Activated naive CD8-positive, alpha-beta T cell treated with anti-CD3 and anti-CD28 coated beads, Interleukin-2, amount 10 ng/mL, durations not matched to agents 7 days and 5 days (primary cell): ENCODE measurements at regions not wholly inside any gene's neighbourhood (a gene's known extent, or its start where the extent isn't known, plus 50 kb on each side); places are given as distances from the start of the nearest gene placed in this dataset.
"Not testable (repeated sequence)": the region's sequence is repeated elsewhere in the genome, so short reads cannot be mapped to it uniquely, and the experiment has no call there.

Experiments
- ATAC-seq: fragments of 150-1000 bp; cut with Tn5 transposase; one replicate; pipeline ENCODE4 v1.10.0; 2021; ENCODE audit warnings: low read depth, moderate library complexity
- POLR2A ChIA-PET: fragments of 350-600 bp; sonication (Branson Sonifier 250); formaldehyde crosslinking; loops from one replicate; lab custom pipeline; 2021; ENCODE audit warnings: antibody characterized with exemption; lab: Charles Lee
- DNase-seq: peaks from one replicate; pipeline ENCODE4 v3.0.0; 2021
- H3K27ac Mint-ChIP-seq: one replicate; pipeline ENCODE4 v1.8.0; 2022; ENCODE audit warnings: mild to moderate bottlenecking, mixed read lengths
- H3K27me3 Mint-ChIP-seq: one replicate; pipeline ENCODE4 v1.8.0; 2022; ENCODE audit warnings: mild to moderate bottlenecking, moderate library complexity, mixed read lengths
- H3K36me3 Mint-ChIP-seq: one replicate; pipeline ENCODE4 v1.8.0; 2021; ENCODE audit warnings: mild to moderate bottlenecking, mixed read lengths
- H3K4me1 Mint-ChIP-seq: one replicate; pipeline ENCODE4 v1.8.0; 2021; ENCODE audit warnings: mixed read lengths
- H3K4me3 Mint-ChIP-seq: one replicate; pipeline ENCODE4 v1.8.0; 2022; ENCODE audit warnings: mild to moderate bottlenecking, moderate library complexity, mixed read lengths
- H3K9me3 Mint-ChIP-seq: one replicate; pipeline ENCODE4 v1.8.0; 2021; ENCODE audit warnings: mixed read lengths

GRCh38 chr6:11868392-11868791, 89.8 kb upstream of the ADTRP start:
- Mint-ChIP-seq H3K9me3 (peaks cover 5% of the 10 kb centered on the region), H3K36me3 (no peaks in the 10 kb centered on the region), H3K27ac (no peak overlapping the region), H3K27me3 (no peaks in the 10 kb centered on the region), H3K4me1 (no peaks in the 10 kb centered on the region), H3K4me3 (no peak overlapping the region)
- DNase-seq = no peak
- no peak for ATAC-seq
- POLR2A ChIA-PET = no interaction called here

DNA sequence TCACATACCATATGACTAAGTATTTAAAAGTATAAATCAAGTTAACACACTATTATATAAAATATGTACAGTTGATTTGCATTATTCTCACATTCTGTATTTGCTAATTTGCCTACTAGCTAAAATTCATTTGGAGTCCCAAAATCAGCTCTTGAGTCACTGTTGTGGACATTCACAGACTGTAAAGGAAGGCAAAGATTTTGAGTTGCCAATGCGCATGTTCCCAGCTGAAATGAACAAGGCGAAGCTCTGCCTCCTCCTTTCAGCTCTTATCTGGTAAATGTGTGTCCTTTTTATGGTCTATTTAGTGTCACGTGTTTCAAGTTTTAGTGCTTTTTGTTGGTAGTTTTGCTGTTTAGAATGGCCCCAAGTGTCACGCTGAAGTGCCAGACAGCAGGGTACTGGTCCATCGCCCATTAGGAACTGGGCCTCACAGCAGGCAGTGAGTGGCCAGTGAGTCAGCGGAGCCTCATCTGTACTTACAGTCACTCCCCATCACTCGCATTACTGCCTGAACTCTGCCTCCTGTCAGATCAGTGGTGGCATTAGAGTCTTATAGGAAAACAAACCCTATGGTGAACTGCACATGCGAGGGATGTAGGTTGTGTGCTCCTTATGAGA, 87.2 kb upstream of the ADTRP start:
- Mint-ChIP-seq H3K4me1 (no peaks in the 10 kb centered on the region), H3K9me3 (peaks cover 5% of the 10 kb centered on the region), H3K27me3 (no peaks in the 10 kb centered on the region), H3K27ac (no peak overlapping the region), H3K36me3 (no peaks in the 10 kb centered on the region), H3K4me3 (no peak overlapping the region)
- DNase-seq = no peak
- no peak for ATAC-seq
- POLR2A ChIA-PET = no interaction called here

DNA sequence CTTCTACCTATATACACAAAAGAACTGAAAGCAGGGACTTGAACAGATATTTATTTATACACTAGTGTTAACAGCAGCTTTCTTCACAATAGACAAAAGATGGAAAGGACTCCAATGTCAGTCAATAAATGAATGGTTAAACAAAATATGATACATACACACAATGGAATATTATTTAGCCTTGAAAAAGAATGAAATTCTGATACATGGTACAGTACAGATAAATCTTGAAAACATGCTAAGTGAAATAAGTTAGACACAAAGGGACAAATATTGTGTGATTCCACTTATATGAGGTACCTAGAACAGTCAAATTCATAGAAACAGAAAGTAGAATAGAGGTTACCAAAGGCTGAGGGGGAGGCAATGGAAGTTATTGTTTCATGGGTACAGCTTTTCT, 79.8 kb upstream of the ADTRP start:
- no peaks in the 10 kb centered on the region for H3K36me3 Mint-ChIP-seq

GRCh38 chr6:11855743-11856142, 77.1 kb upstream of the ADTRP start:
- Mint-ChIP-seq H3K36me3 (no peaks in the 10 kb centered on the region), H3K27me3 (no peaks in the 10 kb centered on the region), H3K27ac (no peak overlapping the region), H3K9me3 (peaks cover 1% of the 10 kb centered on the region), H3K4me1 (no peaks in the 10 kb centered on the region), H3K4me3 (no peak overlapping the region)
- POLR2A ChIA-PET = no interaction called here
- ATAC-seq = no peak
- no peak for DNase-seq

More for the DNA sequence above, 79.8 kb upstream of the ADTRP start:
- POLR2A ChIA-PET = no interaction called here
- ATAC-seq = no peak
- H3K9me3 Mint-ChIP-seq = peaks cover 1% of the 10 kb centered on the region
- H3K27me3 Mint-ChIP-seq = no peaks in the 10 kb centered on the region
- no peak overlapping the region for H3K4me3 Mint-ChIP-seq
- DNase-seq = no peak
- no peak overlapping the region for H3K27ac Mint-ChIP-seq
- no peaks in the 10 kb centered on the region for H3K4me1 Mint-ChIP-seq

DNA sequence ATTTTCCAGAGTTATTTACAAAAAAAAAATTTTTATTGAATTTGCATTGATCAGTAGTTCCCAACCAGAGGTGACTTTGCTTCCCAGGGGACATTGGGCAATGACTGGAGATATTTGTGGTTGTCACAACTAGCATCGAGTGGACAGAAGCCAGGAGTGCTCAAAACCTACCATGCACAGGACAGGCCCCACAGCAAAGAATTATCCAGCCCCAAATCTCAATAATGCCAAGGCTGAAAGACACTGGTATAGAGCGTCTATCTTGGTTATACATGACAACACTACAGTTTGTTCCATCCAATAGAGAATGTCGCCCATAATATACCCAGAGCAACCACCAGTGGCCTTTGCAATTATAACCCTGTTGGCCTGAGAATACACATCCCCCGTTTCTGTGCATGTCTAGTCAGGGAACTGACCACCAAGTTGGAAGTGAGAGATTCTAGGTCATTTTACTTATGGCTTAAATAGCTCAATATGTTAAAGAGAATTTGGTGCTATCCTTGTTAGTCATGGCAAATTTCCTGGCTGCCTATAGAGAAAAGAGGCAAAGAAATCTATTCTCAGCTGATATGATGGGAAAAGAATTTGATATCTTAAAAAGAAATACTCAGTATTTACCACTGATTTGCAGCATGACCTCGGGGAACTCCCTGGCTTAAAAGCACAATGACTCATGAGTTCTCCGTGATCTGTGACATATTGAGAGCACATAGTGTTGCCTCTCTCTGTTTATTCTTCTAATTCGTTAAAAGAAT, 76.0 kb upstream of the ADTRP start:
- Mint-ChIP-seq H3K9me3 (peaks cover 1% of the 10 kb centered on the region), H3K36me3 (no peaks in the 10 kb centered on the region), H3K4me3 (no peak overlapping the region), H3K27ac (no peak overlapping the region), H3K27me3 (no peaks in the 10 kb centered on the region), H3K4me1 (no peaks in the 10 kb centered on the region)
- POLR2A ChIA-PET = no interaction called here
- ATAC-seq (no peak), DNase-seq (no peak)

GRCh38 chr6:11853678-11854407, 75.2 kb upstream of the ADTRP start:
- Mint-ChIP-seq H3K36me3 (no peaks in the 10 kb centered on the region), H3K4me3 (no peak overlapping the region), H3K27ac (no peak overlapping the region), H3K27me3 (no peaks in the 10 kb centered on the region), H3K4me1 (no peaks in the 10 kb centered on the region), H3K9me3 (peaks cover 1% of the 10 kb centered on the region)
- no peak for ATAC-seq
- POLR2A ChIA-PET = no interaction called here
- DNase-seq = no peak

GRCh38 chr6:11852061-11852651, 73.6 kb upstream of the ADTRP start:
- Mint-ChIP-seq H3K27ac (no peak overlapping the region), H3K9me3 (peaks cover 1% of the 10 kb centered on the region), H3K27me3 (no peaks in the 10 kb centered on the region), H3K36me3 (no peaks in the 10 kb centered on the region), H3K4me3 (no peak overlapping the region), H3K4me1 (no peaks in the 10 kb centered on the region)
- no peak for ATAC-seq
- POLR2A ChIA-PET = no interaction called here
- no peak for DNase-seq

GRCh38 chr6:11851387-11851786, 72.8 kb upstream of the ADTRP start:
- H3K4me1 Mint-ChIP-seq = no peaks in the 10 kb centered on the region
- peaks cover 1% of the 10 kb centered on the region for H3K9me3 Mint-ChIP-seq
- ATAC-seq = no peak
- H3K36me3 Mint-ChIP-seq = no peaks in the 10 kb centered on the region
- H3K4me3 Mint-ChIP-seq = no peak overlapping the region
- H3K27me3 Mint-ChIP-seq = no peaks in the 10 kb centered on the region
- no peak for DNase-seq
- H3K27ac Mint-ChIP-seq = no peak overlapping the region
- POLR2A ChIA-PET = no interaction called here

DNA sequence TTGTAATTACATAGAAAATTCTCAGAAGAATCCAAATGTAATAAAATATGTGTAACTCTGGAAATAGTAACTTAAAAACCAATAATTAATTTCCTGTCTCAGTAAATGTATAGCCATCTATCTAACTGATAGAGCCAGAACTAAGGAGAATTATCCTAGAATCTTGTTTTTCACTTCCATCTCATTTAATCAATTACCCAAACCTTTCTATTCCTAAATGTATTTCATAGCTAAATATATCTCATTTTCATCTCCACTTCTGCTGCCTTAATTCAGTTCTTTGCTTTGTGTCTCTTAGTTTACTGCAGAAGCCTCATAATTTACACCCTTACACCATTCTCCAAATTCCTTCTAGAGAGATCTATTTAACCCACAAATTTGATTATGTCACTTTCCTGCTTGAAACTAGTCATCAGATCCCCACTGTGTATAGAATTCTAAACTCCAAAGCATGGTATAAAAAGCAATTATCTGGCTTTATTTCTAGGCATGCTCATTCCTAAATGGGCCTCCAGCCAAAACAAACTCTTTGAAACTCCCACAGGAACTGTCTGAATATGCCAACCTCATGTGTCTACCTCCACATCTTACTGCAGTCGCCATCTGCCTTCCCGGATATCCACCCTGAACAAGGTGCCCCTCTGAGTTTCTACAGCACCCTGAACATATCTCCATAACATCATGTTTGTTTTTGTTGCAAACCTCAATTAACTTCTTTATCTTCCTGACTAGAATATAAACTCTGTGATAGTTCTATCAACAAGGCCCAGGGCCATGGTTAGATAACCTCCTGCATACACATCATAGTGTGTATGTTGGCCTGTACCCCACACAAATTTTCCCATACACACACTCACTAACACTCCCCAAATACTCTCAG, 70.5 kb upstream of the ADTRP start:
- no peaks in the 10 kb centered on the region for H3K36me3 Mint-ChIP-seq
- no peaks in the 10 kb centered on the region for H3K4me1 Mint-ChIP-seq
- DNase-seq (no peak), ATAC-seq (no peak)
- POLR2A ChIA-PET = no interaction called here
- no peaks in the 10 kb centered on the region for H3K27me3 Mint-ChIP-seq
- H3K27ac Mint-ChIP-seq = no peak overlapping the region
- H3K9me3 Mint-ChIP-seq = peaks cover 1% of the 10 kb centered on the region
- no peak overlapping the region for H3K4me3 Mint-ChIP-seq

GRCh38 chr6:11848346-11848651, 69.7 kb upstream of the ADTRP start:
- H3K4me3 Mint-ChIP-seq = no peak overlapping the region

DNA sequence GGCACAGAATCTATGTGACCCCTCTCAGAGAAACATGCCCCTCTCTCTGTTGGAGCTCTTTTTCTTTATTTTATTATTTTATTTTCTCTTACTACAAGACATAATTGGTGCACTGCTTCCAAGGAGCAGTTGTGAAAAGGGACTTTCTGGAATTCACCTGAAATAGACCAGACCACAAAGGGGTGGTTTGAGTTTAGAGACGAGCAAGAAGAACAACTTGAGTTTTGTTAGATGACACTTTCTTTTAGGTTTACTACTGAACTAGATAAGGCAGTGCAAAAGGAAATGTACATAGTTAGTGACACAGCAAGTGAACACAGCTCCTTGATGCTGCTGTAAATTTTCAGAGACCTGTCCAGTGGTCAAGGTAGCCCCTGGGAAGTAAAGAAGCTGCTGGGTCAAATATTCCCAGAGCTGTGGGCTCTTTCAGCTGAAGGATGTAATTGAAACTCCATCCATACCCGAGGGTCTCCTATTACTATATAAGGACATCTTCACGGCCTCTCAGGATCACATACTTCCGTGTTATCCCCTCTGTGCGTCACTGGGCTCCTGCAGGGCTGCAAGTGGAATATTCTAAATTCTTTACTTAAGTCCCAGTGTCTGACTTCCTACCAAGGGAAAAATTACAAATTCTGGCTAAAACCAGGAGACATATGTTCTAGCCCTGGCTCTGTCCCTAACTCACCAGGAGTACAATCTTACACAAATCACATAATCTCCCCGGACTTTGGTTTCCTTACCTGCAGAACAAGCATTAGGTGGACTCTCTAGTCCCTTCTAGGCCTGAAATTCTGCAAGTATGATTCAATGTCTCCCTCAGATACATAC, 69.1 kb upstream of the ADTRP start:
- ATAC-seq (no peak), DNase-seq (no peak)
- Mint-ChIP-seq H3K27me3 (no peaks in the 10 kb centered on the region), H3K4me3 (no peak overlapping the region), H3K9me3 (peaks cover 1% of the 10 kb centered on the region), H3K4me1 (no peaks in the 10 kb centered on the region), H3K36me3 (no peaks in the 10 kb centered on the region), H3K27ac (no peak overlapping the region)
- POLR2A ChIA-PET = no interaction called here

More at GRCh38 chr6:11848346-11848651, 69.7 kb upstream of the ADTRP start:
- Mint-ChIP-seq H3K4me1 (no peaks in the 10 kb centered on the region), H3K36me3 (no peaks in the 10 kb centered on the region), H3K27me3 (no peaks in the 10 kb centered on the region), H3K27ac (no peak overlapping the region), H3K9me3 (peaks cover 1% of the 10 kb centered on the region)
- DNase-seq = no peak
- ATAC-seq = no peak
- POLR2A ChIA-PET = no interaction called here

GRCh38 chr6:11847068-11847467, 68.5 kb upstream of the ADTRP start:
- H3K4me3 Mint-ChIP-seq, DNase-seq, ATAC-seq, H3K36me3 Mint-ChIP-seq, POLR2A ChIA-PET, H3K27me3 Mint-ChIP-seq, H3K4me1 Mint-ChIP-seq, H3K9me3 Mint-ChIP-seq, H3K27ac Mint-ChIP-seq: not testable (repeated sequence)
